ENCODE measurements at regions not wholly inside any gene's neighbourhood (a gene's known extent, or its start where the extent isn't known, plus 50 kb on each side); places are given as distances from the start of the nearest gene placed in this dataset.
A peak's percentile ranks its signal among the peaks of the same experiment; 100 is the strongest.

GRCh38 chr2:56449449-56449860, 265.7 kb downstream of the CCDC85A start:
- DNase-seq (ENCODE audit: low read depth, low spot score), result no peak
- Histone ChIP-seq H3K4me1 (ENCODE audit: control insufficient read depth, extremely low read depth, insufficient read depth, low read length) (no peaks in the 10 kb centered on the region), H3K4me3 (replicated peaks in 1 of 3; ENCODE audit: insufficient read depth in 1 of 3, low read depth in 1 of 3, low read length in 3 of 3) (no peak overlapping the region), H4K20me1 (replicated peaks; ENCODE audit: control insufficient read depth, extremely low read depth, insufficient read depth, low read length) (no peaks in the 10 kb centered on the region), H3K79me2 (ENCODE audit: control insufficient read depth, insufficient read depth, low read length) (no peaks in the 10 kb centered on the region), H3K9ac (replicated peaks; ENCODE audit: extremely low read depth, insufficient read depth, low read length) (no peak overlapping the region), H3K4me2 (ENCODE audit: insufficient read depth, low read length) (no peak overlapping the region), H3K36me3 (ENCODE audit: control insufficient read depth in 2 of 2, extremely low read depth in 1 of 2, insufficient read depth in 2 of 2, low read length in 2 of 2) (no peaks in the 10 kb centered on the region), H3K27me3 (ENCODE audit: control insufficient read depth in 2 of 2, insufficient read depth in 2 of 2, low read length in 2 of 2) (peaks cover 0 to 2% of the 10 kb centered on the region in 2 experiments), H3K9me1 (replicated peaks; ENCODE audit: control insufficient read depth, extremely low read depth, insufficient read depth, low read length) (no peaks in the 10 kb centered on the region), H3K27ac (ENCODE audit: insufficient read depth, low read depth, low read length) (no peak overlapping the region), H3K9me3 (replicated peaks; ENCODE audit: control insufficient read depth, insufficient read depth, low read length) (no peaks in the 10 kb centered on the region), H2AFZ (ENCODE audit: low read depth, low read length) (no peak overlapping the region)
- TF ChIP-seq FOS (IDR thresholded peaks at IDR 0.05; ENCODE audit: borderline replicate concordance, insufficient read depth, low read length) (no peak), EZH2 (IDR thresholded peaks at IDR 0.05; ENCODE audit: borderline replicate concordance, low read depth, low read length, severe bottlenecking) (no peak), MYC (IDR thresholded peaks at IDR 0.05; ENCODE audit: low read depth, low read length) (no peak), POLR2AphosphoS5 (IDR thresholded peaks at IDR 0.05; ENCODE audit: insufficient read depth, low read depth, low read length) (no peak), POLR2A (IDR thresholded peaks at IDR 0.05; ENCODE audit: low read depth, low read length) (no peak), GATA2 (IDR thresholded peaks at IDR 0.05; ENCODE audit: insufficient read depth, insufficient read length, low read depth, low read length) (no peak), JUN (IDR thresholded peaks at IDR 0.05; ENCODE audit: borderline replicate concordance, insufficient read depth, insufficient read length, low read depth) (no peak)
- TF ChIP-seq, protein P1, sequence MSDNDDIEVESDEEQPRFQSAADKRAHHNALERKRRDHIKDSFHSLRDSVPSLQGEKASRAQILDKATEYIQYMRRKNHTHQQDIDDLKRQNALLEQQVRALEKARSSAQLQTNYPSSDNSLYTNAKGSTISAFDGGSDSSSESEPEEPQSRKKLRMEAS (IDR thresholded peaks at IDR 0.05; ENCODE audit: insufficient read depth, insufficient read length), result no peak
- TF ChIP-seq, protein P2, sequence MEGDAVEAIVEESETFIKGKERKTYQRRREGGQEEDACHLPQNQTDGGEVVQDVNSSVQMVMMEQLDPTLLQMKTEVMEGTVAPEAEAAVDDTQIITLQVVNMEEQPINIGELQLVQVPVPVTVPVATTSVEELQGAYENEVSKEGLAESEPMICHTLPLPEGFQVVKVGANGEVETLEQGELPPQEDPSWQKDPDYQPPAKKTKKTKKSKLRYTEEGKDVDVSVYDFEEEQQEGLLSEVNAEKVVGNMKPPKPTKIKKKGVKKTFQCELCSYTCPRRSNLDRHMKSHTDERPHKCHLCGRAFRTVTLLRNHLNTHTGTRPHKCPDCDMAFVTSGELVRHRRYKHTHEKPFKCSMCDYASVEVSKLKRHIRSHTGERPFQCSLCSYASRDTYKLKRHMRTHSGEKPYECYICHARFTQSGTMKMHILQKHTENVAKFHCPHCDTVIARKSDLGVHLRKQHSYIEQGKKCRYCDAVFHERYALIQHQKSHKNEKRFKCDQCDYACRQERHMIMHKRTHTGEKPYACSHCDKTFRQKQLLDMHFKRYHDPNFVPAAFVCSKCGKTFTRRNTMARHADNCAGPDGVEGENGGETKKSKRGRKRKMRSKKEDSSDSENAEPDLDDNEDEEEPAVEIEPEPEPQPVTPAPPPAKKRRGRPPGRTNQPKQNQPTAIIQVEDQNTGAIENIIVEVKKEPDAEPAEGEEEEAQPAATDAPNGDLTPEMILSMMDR (IDR thresholded peaks at IDR 0.05; ENCODE audit: extremely low read depth in 1 of 2, insufficient read depth in 1 of 2, low read depth in 1 of 2, low read length in 2 of 2), result no peak
- intact Hi-C loops (cut with micrococcal nuclease) (loop anchor here (5.0 kb wide), 1 partner anchor 252 kb away; no protein-coding TSS in a partner anchor), dilution Hi-C loops (cut with MboI; ENCODE audit: extremely low pct_ligation_motif_present, low sequenced_read_pairs) (no loop called here)
- peak; percentile 15 for FAIRE-seq
- no TSS peak for BruUV-seq (replicated peaks)
- POLR2A ChIA-PET, result no interaction called here
- CTCF ChIA-PET, result interaction anchor here (1.1 to 1.5 kb wide), 4 partner anchors 59 to 300 kb away, joined by 3 read pairs; partner anchors contain the start of gene CCDC85A

All from endothelial cell of umbilical vein (primary cell).